GM18520 (cell line): ENCODE measurements at regions not wholly inside any gene's neighbourhood (a gene's known extent, or its start where the extent isn't known, plus 50 kb on each side); places are given as distances from the start of the nearest gene placed in this dataset.
"Not testable (repeated sequence)": the region's sequence is repeated elsewhere in the genome, so short reads cannot be mapped to it uniquely, and the experiment has no call there.

ENCODE experiments used
- ATAC-seq: cut with Tn5 transposase; IDR thresholded peaks from one replicate; pipeline ENCODE4 v1.9.1; 2021; ENCODE audit not compliant: unreplicated experiment

- ATAC-seq = no peak
Observed at GRCh38 chr12:68387338-68387737, 55.2 kb upstream of the MDM1 start.

GRCh38 chr12:68389305-68389704 lies 57.1 kb upstream of the MDM1 start:
- ATAC-seq = no peak

DNA sequence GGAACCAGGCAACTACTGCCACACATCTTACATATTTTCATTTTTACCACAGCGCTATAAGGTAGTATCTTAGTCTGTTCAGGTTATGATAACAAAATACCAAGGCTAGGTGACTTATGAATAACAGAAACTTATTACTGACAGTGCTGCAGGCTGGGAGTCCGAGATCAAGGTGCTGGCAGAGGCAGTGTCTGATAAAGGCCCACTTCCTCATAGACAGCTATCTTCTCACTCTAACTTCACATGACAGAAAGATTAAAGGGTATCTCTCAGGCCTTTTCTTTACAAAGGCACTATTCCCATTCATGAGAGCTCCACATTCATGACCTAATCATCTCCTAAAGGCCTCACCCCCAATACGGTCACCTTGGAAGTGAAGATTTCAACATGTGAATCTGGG lies 59.8 kb upstream of the MDM1 start:
- no peak for ATAC-seq

DNA sequence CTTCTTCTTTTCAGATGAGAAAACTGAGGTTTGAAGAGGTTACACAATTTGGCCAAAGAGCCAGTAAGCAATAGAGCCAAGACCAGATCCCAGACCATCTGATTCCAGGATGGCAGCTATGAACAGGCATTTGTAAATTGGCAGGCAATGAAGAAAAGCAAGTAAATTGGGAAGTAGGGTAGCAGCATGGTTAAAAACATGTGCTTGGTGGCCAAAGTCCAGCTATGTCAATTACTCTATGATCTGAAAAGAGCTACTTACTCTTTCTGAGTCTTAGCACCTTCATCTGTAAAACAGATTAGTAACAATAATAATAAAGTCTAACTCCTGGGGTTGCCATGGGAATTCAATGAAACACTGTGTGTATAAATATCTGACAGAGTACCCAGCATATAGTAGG lies 60.2 kb upstream of the MDM1 start:
- ATAC-seq = no peak

GRCh38 chr12:68393417-68393816 lies 61.3 kb upstream of the MDM1 start:
- no peak for ATAC-seq

GRCh38 chr12:68397566-68398158 lies 65.5 kb upstream of the MDM1 start:
- no peak for ATAC-seq

DNA sequence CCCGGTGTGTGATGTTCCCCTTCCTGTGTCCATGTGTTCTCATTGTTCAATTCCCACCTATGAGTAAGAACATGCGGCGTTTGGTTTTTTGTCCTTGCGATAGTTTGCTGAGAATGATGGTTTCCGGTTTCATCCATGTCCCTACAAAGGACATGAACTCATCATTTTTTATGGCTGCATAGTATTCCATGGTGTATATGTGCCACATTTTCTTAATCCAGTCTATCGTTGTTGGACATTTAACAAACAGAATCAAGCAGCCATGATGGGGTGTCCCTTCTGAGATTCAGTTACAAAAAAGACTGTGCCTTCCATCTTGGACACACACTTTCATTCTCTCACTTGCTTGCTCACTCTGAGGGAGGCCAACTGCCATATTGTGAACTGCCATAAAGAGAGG lies 66.5 kb upstream of the MDM1 start:
- not testable (repeated sequence) for ATAC-seq

DNA sequence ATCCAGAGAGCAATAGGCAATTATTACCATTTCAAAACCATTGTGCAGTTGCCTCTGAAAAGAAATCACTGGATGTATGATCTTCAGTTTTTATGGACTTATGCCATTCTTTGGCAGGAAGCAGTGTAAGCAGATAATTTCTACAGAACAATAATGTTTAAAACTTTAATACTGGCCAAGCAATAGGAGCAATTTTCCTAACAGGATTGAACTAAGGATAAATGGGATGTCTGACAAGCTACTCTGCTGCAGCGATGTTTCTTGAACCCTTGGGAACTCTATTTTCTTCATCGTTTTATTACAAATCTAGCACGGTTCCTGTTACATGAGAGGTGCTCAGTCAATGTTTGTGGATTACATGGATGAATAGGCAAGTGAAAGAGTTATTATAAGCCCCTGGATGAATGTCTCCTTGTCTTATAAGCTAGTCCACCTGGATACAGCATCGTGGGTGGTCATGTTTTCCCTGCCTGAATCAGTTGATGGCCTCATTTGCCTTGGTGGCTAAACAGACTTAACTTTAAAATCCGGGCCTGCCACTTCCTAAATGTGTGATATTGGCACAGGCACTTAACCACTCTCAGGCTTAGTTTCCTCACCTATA lies 68.2 kb upstream of the MDM1 start:
- ATAC-seq = no peak

DNA sequence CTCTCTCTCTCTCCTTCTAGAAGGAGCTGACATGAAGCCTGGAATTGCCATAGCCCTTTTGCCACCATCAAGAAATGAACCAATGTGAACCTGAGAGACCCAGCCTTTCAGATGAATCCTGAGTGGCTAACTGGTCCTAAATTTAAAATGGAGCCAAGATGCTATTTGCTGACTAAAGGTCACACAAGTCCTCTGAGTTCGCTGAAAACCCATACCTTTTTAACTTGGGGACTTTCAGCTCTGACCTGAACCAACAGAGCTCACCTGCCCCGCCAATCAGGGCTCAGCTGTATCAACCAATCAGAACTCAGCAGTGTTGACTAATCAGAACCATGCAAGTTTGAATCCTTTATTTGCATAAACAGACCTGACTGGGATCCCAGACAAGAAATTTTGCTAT lies 70.3 kb upstream of the MDM1 start:
- no peak for ATAC-seq

GRCh38 chr12:68403296-68403695 lies 71.1 kb upstream of the MDM1 start:
- no peak for ATAC-seq

- ATAC-seq = no peak
Observed at GRCh38 chr12:68403711-68404110, 71.5 kb upstream of the MDM1 start.

GRCh38 chr12:68405343-68405781 lies 73.2 kb upstream of the MDM1 start:
- ATAC-seq = no peak

GRCh38 chr12:68406134-68406576 lies 74.0 kb upstream of the MDM1 start:
- ATAC-seq = no peak

DNA sequence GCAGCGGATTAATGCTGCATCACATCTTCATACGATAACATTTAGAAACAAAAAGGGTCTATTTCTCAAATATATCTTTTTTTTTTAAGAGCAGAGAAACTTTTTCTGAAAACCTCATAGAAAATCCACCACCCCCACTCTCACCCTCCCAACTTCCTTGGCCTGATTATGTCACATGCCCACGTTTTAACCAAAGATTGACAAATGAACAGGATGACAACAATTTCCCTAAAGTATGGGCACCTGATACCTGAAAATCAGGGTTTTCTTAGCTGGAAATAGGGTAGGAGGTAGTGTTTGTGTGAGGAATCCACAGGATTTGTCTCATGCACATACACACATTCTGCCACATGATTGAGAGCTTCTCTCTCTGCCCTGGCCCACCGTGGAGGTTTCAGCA lies 74.7 kb upstream of the MDM1 start:
- no peak for ATAC-seq

DNA sequence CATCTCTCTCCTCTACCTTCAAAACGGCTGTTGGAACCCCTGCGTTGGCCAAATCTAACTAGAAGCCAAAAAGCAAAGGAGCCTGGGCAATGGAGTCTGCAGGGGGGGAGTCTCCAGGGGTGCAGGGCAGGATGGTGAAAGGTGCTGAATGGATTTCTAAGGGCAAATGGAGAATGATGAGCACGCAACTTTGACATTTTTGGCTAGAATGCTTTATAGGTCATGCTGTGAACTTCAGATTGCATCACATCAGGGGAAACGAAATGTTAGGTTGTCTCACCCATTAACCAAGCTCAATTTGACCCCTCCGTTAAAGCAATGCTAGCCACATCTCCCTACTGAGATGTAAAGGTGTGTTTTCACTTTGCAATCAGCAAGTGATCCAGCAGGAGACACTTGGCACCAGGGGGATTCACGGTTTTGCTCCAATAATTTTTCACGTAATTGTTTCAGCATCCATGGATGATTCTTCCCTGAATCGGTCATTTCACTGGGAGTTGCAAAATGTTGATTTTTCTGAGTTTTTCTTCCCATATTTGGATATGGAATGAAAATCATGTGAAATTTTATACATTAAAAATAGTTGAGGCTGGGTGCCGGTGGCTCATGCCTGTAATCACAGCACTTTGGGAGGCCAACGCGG lies 78.0 kb upstream of the MDM1 start:
- ATAC-seq = no peak

- ATAC-seq = no peak
Observed at GRCh38 chr12:68411371-68411770, 79.2 kb upstream of the MDM1 start.

DNA sequence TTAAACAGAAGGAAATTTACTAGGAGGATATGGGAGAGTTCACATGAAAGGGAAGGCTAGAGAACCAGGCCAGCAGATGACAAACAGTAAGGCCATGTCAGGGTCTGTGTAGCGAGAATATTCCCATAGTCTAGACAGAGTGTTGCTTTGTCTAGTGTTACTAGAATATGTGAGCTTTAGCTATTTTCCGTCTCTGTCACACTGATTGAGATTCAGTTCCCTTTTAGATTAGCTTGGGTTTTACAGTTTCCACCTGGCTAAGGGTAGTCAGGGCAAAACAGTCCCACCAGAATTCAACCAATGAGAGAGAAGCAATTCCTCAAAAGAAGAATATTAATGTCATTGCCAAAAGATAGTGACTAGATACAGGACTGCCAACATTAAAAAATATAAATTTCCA lies 82.8 kb upstream of the MDM1 start:
- ATAC-seq = no peak

DNA sequence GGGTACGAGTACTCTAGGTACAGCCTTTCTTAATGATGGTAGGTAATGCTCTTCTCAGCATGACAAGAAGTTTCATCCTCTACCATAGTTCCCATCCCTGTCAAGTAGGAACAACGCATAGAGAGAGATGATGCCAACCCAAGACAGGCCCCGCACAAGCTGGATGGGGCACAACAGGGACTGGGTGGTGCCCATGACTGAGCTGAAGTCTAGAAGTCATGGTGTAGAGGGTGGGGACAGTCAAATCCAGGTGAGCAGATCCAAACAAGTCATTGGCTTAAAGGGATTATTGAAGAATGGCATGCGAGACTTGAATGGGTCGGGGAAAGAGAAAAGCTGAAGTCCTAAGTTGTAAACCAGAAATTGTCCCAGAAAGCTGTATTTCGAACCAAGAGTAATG lies 84.2 kb upstream of the MDM1 start:
- no peak for ATAC-seq

- no peak for ATAC-seq
Observed at GRCh38 chr12:68416826-68417225, 84.7 kb upstream of the MDM1 start.

- no peak for ATAC-seq
Observed at GRCh38 chr12:68418137-68418460, 85.9 kb upstream of the MDM1 start.

GRCh38 chr12:68420225-68421010 lies 88.3 kb upstream of the MDM1 start:
- ATAC-seq = no peak

GRCh38 chr12:68422159-68422558 lies 90.0 kb upstream of the MDM1 start:
- no peak for ATAC-seq
